Aorta (tissue), 5 donors: ENCODE measurements at regions not wholly inside any gene's neighbourhood (a gene's known extent, or its start where the extent isn't known, plus 50 kb on each side); places are given as distances from the start of the nearest gene placed in this dataset.

Experiments
- ATAC-seq: fragments of 200-7000 bp; cut with Tn5 transposase; one replicate; pipeline ENCODE4 v1.9.1; 2022; ENCODE audit warnings: moderate library complexity; ENCODE audit not compliant: low FRiP score
- DNase-seq, 2 donors: peaks; one replicate each; pipeline ENCODE4 v3.0.0-alpha.2; 2020
- H3K27ac ChIP-seq, 2 donors: one replicate each; pipeline ENCODE4 v1.5.1; 2013; ENCODE audit warnings: low read length in 2 of 2, mild to moderate bottlenecking in 2 of 2, moderate library complexity in 2 of 2, control low read depth in 1 of 2, inconsistent platforms in 1 of 2, low read depth in 1 of 2
- H3K27me3 ChIP-seq, 2 donors: one replicate each; pipeline ENCODE4 v1.6.1; 2013; ENCODE audit warnings: control low read depth in 1 of 2, low read length in 1 of 2, mild to moderate bottlenecking in 1 of 2, moderate library complexity in 1 of 2; ENCODE audit not compliant: insufficient read depth in 2 of 2, control insufficient read depth in 1 of 2
- H3K36me3 ChIP-seq, 2 donors: one replicate each; pipeline ENCODE4 v1.6.1; 2013; ENCODE audit warnings: control low read depth in 1 of 2, low read length in 1 of 2, mild to moderate bottlenecking in 1 of 2; ENCODE audit not compliant: insufficient read depth in 2 of 2, control insufficient read depth in 1 of 2
- H3K4me1 ChIP-seq, 2 donors: one replicate each; pipeline ENCODE4 v1.6.1; 2013; ENCODE audit warnings: low read length in 2 of 2, control low read depth in 1 of 2, mild to moderate bottlenecking in 1 of 2, moderate library complexity in 1 of 2; ENCODE audit not compliant: insufficient read depth in 2 of 2, control insufficient read depth in 1 of 2
- H3K4me3 ChIP-seq, 2 donors: one replicate each; pipeline ENCODE4 v1.5.1; 2013; ENCODE audit warnings: low read length in 2 of 2, control low read depth in 1 of 2, mild to moderate bottlenecking in 1 of 2
- H3K9me3 ChIP-seq: one replicate; pipeline ENCODE4 v1.6.1; 2013; ENCODE audit warnings: mild to moderate bottlenecking, low read length; ENCODE audit not compliant: control insufficient read depth
- WGBS, 2 donors: extraction: QIAGEN DNeasy Blood & Tissue Kit; methylation state at CpG; one replicate each; pipeline ENCODE4 v1.1.7; 2013; 5-methylcytosine and 5-hydroxymethylcytosine counted together
- intact Hi-C, 2 donors: fragments of 100-400 bp; cut with DNase I; formaldehyde crosslinking; loops; one replicate each; pipeline versions ENCODE4 v1.14.2 to v1.15.0; 2022
- donor health status: healthy with polysubstance abuse.
- donor health status: Bipolar disorder and iron deficiency.
- donor health status: DM: no; HTN: no; CAD: no.
- donor health status: DM: no; HTN: no; CAD: no.
- donor health status: DM: yes; HTN: yes; CAD: no.

GRCh38 chr4:11773798-11774197 lies 345.1 kb upstream of the HS3ST1 start:
- intact Hi-C loops = no loop called here
- Histone ChIP-seq H3K27me3 (no peaks in the 10 kb centered on the region), H3K4me1 (no peaks in the 10 kb centered on the region), H3K27ac (no peak overlapping the region), H3K36me3 (no peaks in the 10 kb centered on the region), H3K9me3 (no peaks in the 10 kb centered on the region), H3K4me3 (no peak overlapping the region)
- no peak for DNase-seq
- peak; percentile 53 for ATAC-seq
- 80 to 88% methylated on average over 3 of the region's 3 CpGs for whole genome bisulfite sequencing, 2 donors

GRCh38 chr4:11769434-11769833 lies 340.7 kb upstream of the HS3ST1 start:
- intact Hi-C loops = no loop called here
- DNase-seq (peak in 1 of 2 donors; percentile 57), ATAC-seq (peak; percentile 26)
- H3K36me3 ChIP-seq = no peaks in the 10 kb centered on the region
- no peaks in the 10 kb centered on the region for H3K4me1 ChIP-seq
- no peak overlapping the region for H3K27ac ChIP-seq
- no peaks in the 10 kb centered on the region for H3K9me3 ChIP-seq
- H3K4me3 ChIP-seq = no peak overlapping the region
- no peaks in the 10 kb centered on the region for H3K27me3 ChIP-seq
- WGBS, 2 donors = 93% methylated on average over 3 of the region's 3 CpGs

- no peak for ATAC-seq
- WGBS, 2 donors = 39% methylated on average over 7 of the region's 7 CpGs
Measured at GRCh38 chr4:11768251-11768972, 339.7 kb upstream of the HS3ST1 start.

GRCh38 chr4:11765849-11766453 lies 337.3 kb upstream of the HS3ST1 start:
- ATAC-seq (no peak), DNase-seq (no peak)
- Histone ChIP-seq H3K36me3 (no peaks in the 10 kb centered on the region), H3K27me3 (no peaks in the 10 kb centered on the region), H3K27ac (no peak overlapping the region), H3K4me1 (no peaks in the 10 kb centered on the region), H3K4me3 (no peak overlapping the region), H3K9me3 (no peaks in the 10 kb centered on the region)
- intact Hi-C loops = no loop called here
- WGBS, 2 donors = 36 to 37% methylated on average over 4 of the region's 4 CpGs

More at GRCh38 chr4:11768251-11768972, 339.7 kb upstream of the HS3ST1 start:
- Histone ChIP-seq H3K9me3 (no peaks in the 10 kb centered on the region), H3K36me3 (no peaks in the 10 kb centered on the region), H3K4me3 (no peak overlapping the region), H3K4me1 (no peaks in the 10 kb centered on the region), H3K27ac (no peak overlapping the region), H3K27me3 (no peaks in the 10 kb centered on the region)
- intact Hi-C loops = no loop called here
- DNase-seq = no peak

GRCh38 chr4:11748164-11748872 lies 319.6 kb upstream of the HS3ST1 start:
- H3K27ac ChIP-seq = no peak overlapping the region
- ATAC-seq = no peak
- H3K9me3 ChIP-seq = no peaks in the 10 kb centered on the region
- 18 to 27% methylated on average over 7 of the region's 7 CpGs for WGBS, 2 donors
- no peak for DNase-seq
- intact Hi-C loops = no loop called here
- no peaks in the 10 kb centered on the region for H3K27me3 ChIP-seq
- no peaks in the 10 kb centered on the region for H3K4me1 ChIP-seq
- no peak overlapping the region for H3K4me3 ChIP-seq
- no peaks in the 10 kb centered on the region for H3K36me3 ChIP-seq

- Histone ChIP-seq H3K4me3 (no peak overlapping the region), H3K27me3 (no peaks in the 10 kb centered on the region), H3K36me3 (no peaks in the 10 kb centered on the region), H3K4me1 (no peaks in the 10 kb centered on the region), H3K27ac (no peak overlapping the region), H3K9me3 (no peaks in the 10 kb centered on the region)
- intact Hi-C loops = no loop called here
- 80 to 85% methylated on average over 4 of the region's 4 CpGs for WGBS, 2 donors
- DNase-seq = no peak
- no peak for ATAC-seq
Measured at GRCh38 chr4:11746734-11747133, 318.0 kb upstream of the HS3ST1 start.

- intact Hi-C loops = no loop called here
- peaks cover 0 to 5% of the 10 kb centered on the region in 2 donors for H3K4me1 ChIP-seq
- H3K4me3 ChIP-seq = no peak overlapping the region
- no peaks in the 10 kb centered on the region for H3K9me3 ChIP-seq
- 93% methylated on average over 1 of the region's 1 CpG for WGBS, 2 donors
- DNase-seq (no peak), ATAC-seq (no peak)
- no peak overlapping the region for H3K27ac ChIP-seq
- H3K36me3 ChIP-seq = no peaks in the 10 kb centered on the region
- H3K27me3 ChIP-seq = no peaks in the 10 kb centered on the region
Measured at GRCh38 chr4:11743976-11744375, 315.3 kb upstream of the HS3ST1 start.

- WGBS, 2 donors = 92 to 94% methylated on average over 1 of the region's 1 CpG
- peaks cover 0 to 5% of the 10 kb centered on the region in 2 donors for H3K4me1 ChIP-seq
Measured at GRCh38 chr4:11743236-11743635, 314.5 kb upstream of the HS3ST1 start.

More at GRCh38 chr4:11743236-11743635, 314.5 kb upstream of the HS3ST1 start:
- Histone ChIP-seq H3K27me3 (no peaks in the 10 kb centered on the region), H3K4me3 (no peak overlapping the region), H3K36me3 (no peaks in the 10 kb centered on the region), H3K27ac (no peak overlapping the region), H3K9me3 (no peaks in the 10 kb centered on the region)
- intact Hi-C loops = no loop called here
- DNase-seq = no peak
- ATAC-seq = no peak
